Peyer's patch (tissue), 4 donors: ENCODE measurements at regions not wholly inside any gene's neighbourhood (a gene's known extent, or its start where the extent isn't known, plus 50 kb on each side); places are given as distances from the start of the nearest gene placed in this dataset.

Experiments used
- POLR2A ChIP-seq, 2 donors: fragments of 450-650 bp; IDR thresholded peaks; one replicate each; pipeline ENCODE4 v1.5.1; 2017; ENCODE audit warnings: antibody characterized with exemption in 2 of 2, mild to moderate bottlenecking in 2 of 2, moderate library complexity in 2 of 2
- TF ChIP-seq, protein P1 (sequence below), 6 experiments: fragments of 450-650 bp in 4 of 6; fragments of 200-600 bp in 2 of 6; sonication (generic) in 1 of 6; IDR thresholded peaks; one replicate each; pipeline ENCODE4 v1.5.1; 2017 to 2019; ENCODE audit warnings: antibody characterized with exemption in 6 of 6, mild to moderate bottlenecking in 3 of 6, moderate library complexity in 1 of 6

DNA sequence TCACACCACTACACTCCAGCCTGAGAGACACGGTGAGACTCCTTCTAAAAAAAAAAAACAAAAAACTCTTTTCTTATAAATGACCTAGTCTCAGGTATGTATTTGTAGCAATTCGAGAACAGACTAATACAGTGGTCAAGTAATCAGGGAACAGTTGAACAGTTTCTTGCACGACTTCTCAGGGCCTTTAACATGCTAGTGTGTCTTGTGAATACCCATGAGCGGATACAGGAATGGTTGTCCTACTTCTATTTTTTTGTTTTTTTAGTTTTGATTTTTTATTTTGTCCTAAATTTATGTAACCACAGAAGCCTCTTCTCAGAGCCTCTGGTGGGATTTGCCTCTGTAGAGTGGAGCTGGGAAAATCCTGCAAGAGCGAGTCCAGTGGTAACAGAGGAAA is 71.0 kb upstream of the NANOS1 start:
- TF ChIP-seq, protein P1, sequence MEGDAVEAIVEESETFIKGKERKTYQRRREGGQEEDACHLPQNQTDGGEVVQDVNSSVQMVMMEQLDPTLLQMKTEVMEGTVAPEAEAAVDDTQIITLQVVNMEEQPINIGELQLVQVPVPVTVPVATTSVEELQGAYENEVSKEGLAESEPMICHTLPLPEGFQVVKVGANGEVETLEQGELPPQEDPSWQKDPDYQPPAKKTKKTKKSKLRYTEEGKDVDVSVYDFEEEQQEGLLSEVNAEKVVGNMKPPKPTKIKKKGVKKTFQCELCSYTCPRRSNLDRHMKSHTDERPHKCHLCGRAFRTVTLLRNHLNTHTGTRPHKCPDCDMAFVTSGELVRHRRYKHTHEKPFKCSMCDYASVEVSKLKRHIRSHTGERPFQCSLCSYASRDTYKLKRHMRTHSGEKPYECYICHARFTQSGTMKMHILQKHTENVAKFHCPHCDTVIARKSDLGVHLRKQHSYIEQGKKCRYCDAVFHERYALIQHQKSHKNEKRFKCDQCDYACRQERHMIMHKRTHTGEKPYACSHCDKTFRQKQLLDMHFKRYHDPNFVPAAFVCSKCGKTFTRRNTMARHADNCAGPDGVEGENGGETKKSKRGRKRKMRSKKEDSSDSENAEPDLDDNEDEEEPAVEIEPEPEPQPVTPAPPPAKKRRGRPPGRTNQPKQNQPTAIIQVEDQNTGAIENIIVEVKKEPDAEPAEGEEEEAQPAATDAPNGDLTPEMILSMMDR (IDR thresholded peaks at IDR 0.05), result no peak
- no peak for TF ChIP-seq POLR2A (IDR thresholded peaks at IDR 0.05)
